H1 (cell line): ENCODE measurements at regions not wholly inside any gene's neighbourhood (a gene's known extent, or its start where the extent isn't known, plus 50 kb on each side); places are given as distances from the start of the nearest gene placed in this dataset.

ENCODE experiments used
- CHD2 ChIP-seq: IDR thresholded peaks from 2 replicates; pipeline ENCODE4 v1.6.1; 2012; ENCODE audit warnings: low read length, improper control_type of control experiment
- CTCF ChIP-seq, 3 experiments: IDR thresholded peaks; 1 replicate in 2 of 3; 2 replicates in 1 of 3; pipeline versions ENCODE4 v1.5.1 to v1.6.1; 2011; ENCODE audit warnings: low read length in 3 of 3, mild to moderate bottlenecking in 3 of 3, inconsistent platforms in 2 of 3, low read depth in 1 of 3, moderate library complexity in 1 of 3; ENCODE audit not compliant: insufficient read depth in 1 of 3; ENCODE audit errors: control extremely low read depth in 1 of 3
- GTF2F1 ChIP-seq: IDR thresholded peaks from 2 replicates; pipeline ENCODE4 v1.6.1; 2012; ENCODE audit warnings: low read depth, low read length, improper control_type of control experiment, borderline replicate concordance
- JUND ChIP-seq: IDR thresholded peaks from 2 replicates; pipeline ENCODE4 v1.6.1; 2011; ENCODE audit warnings: mild to moderate bottlenecking, improper control_type of control experiment, low read length
- KDM1A ChIP-seq: fragments of 200-600, 300-600 bp; sonication (generic); IDR thresholded peaks from 2 replicates; pipeline ENCODE4 v1.7.1; 2016; ENCODE audit warnings: mild to moderate bottlenecking, low read length, borderline replicate concordance
- POLR2A ChIP-seq, 2 experiments: IDR thresholded peaks; 1 replicate in 1 of 2; 2 replicates in 1 of 2; pipeline ENCODE4 v1.6.1; 2011; ENCODE audit warnings: low read depth in 2 of 2, low read length in 2 of 2, mild to moderate bottlenecking in 2 of 2; ENCODE audit errors: control extremely low read depth in 1 of 2
- POU5F1 ChIP-seq: IDR thresholded peaks from 2 replicates; pipeline ENCODE4 v1.6.1; 2011; ENCODE audit warnings: low read depth, mild to moderate bottlenecking, low read length, moderate library complexity
- SIN3A ChIP-seq, 2 experiments: IDR thresholded peaks in 1 of 2; conservative IDR thresholded peaks in 1 of 2; 2 replicates each; pipeline ENCODE4 v1.6.1; 2011 to 2012; ENCODE audit warnings: low read length in 2 of 2, improper control_type of control experiment in 1 of 2, low read depth in 1 of 2, mild to moderate bottlenecking in 1 of 2
- SUZ12 ChIP-seq: fragments of 200-600 bp; sonication (generic); IDR thresholded peaks from 2 replicates; pipeline ENCODE4 v1.6.1; 2012; ENCODE audit warnings: mild to moderate bottlenecking, inconsistent platforms, low read length, moderate library complexity, mixed read lengths
- TAF1 ChIP-seq: IDR thresholded peaks from 2 replicates; pipeline ENCODE4 v1.6.1; 2011; ENCODE audit warnings: mild to moderate bottlenecking, low read depth, low read length
- TCF12 ChIP-seq: IDR thresholded peaks from 2 replicates; pipeline ENCODE4 v1.6.1; 2011; ENCODE audit warnings: low read depth, mild to moderate bottlenecking, low read length
- ZNF274 ChIP-seq: IDR thresholded peaks from 2 replicates; pipeline ENCODE4 v1.7.0; 2012; ENCODE audit warnings: low read length, borderline replicate concordance; ENCODE audit errors: extremely low read depth
- TF ChIP-seq, protein P1 (sequence below): IDR thresholded peaks from 2 replicates; pipeline ENCODE4 v1.6.1; 2011; ENCODE audit warnings: low read depth, mild to moderate bottlenecking, low read length; ENCODE audit not compliant: insufficient read depth
- TF ChIP-seq, protein P2 (sequence below): IDR thresholded peaks from 2 replicates; pipeline ENCODE4 v1.6.1; 2011; ENCODE audit warnings: low read length, improper control_type of control experiment

GRCh38 chr17:34081269-34081668 is 173.8 kb upstream of the CCL2 start:
- TF ChIP-seq TCF12, result no peak
- TF ChIP-seq, protein P1, sequence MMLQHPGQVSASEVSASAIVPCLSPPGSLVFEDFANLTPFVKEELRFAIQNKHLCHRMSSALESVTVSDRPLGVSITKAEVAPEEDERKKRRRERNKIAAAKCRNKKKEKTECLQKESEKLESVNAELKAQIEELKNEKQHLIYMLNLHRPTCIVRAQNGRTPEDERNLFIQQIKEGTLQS, result no peak
- no peak for TF ChIP-seq SUZ12
- no peak for TF ChIP-seq POLR2A (IDR thresholded peaks at IDR 0.05; ENCODE audit: control extremely low read depth in 1 of 2, low read depth in 2 of 2, low read length in 2 of 2)
- no peak for TF ChIP-seq POU5F1
- TF ChIP-seq CTCF (IDR thresholded peaks at IDR 0.05; ENCODE audit: control extremely low read depth in 1 of 3, insufficient read depth in 1 of 3, low read depth in 1 of 3, low read length in 3 of 3), result peak; percentile 32 to 82 (median 81)
- TF ChIP-seq GTF2F1, result no peak
- TF ChIP-seq CHD2, result no peak
- no peak for TF ChIP-seq KDM1A
- no peak for TF ChIP-seq JUND
- TF ChIP-seq ZNF274, result no peak
- TF ChIP-seq, protein P2, sequence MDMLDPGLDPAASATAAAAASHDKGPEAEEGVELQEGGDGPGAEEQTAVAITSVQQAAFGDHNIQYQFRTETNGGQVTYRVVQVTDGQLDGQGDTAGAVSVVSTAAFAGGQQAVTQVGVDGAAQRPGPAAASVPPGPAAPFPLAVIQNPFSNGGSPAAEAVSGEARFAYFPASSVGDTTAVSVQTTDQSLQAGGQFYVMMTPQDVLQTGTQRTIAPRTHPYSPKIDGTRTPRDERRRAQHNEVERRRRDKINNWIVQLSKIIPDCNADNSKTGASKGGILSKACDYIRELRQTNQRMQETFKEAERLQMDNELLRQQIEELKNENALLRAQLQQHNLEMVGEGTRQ, result no peak
- no peak for TF ChIP-seq TAF1
- TF ChIP-seq SIN3A (conservative IDR thresholded peaks at IDR 0.05 in 1 of 2, IDR thresholded peaks at IDR 0.05 in 1 of 2; ENCODE audit: low read depth in 1 of 2, low read length in 2 of 2), result no peak
